ENCODE measurements at regions not wholly inside any gene's neighbourhood (a gene's known extent, or its start where the extent isn't known, plus 50 kb on each side); places are given as distances from the start of the nearest gene placed in this dataset.
A peak's percentile ranks its signal among the peaks of the same experiment; 100 is the strongest.

GRCh38 chr18:68215931-68216330 lies 499.0 kb downstream of the TMX3 start:
- Histone ChIP-seq H3F3A (ENCODE audit: insufficient read depth) (peaks cover 15% of the 10 kb centered on the region; the same call in 1 of the 2 replicates), H3K4me2 (ENCODE audit: unreplicated experiment) (peak overlapping the region; percentile 26), H3K9me2 (ENCODE audit: insufficient read depth) (no peaks in the 10 kb centered on the region), H3K4me3 (no peak overlapping the region), H3K9ac (no peak overlapping the region), H4K20me1 (ENCODE audit: insufficient read depth) (no peaks in the 10 kb centered on the region), H3K27me3 (replicated peaks; ENCODE audit: insufficient read depth) (no peaks in the 10 kb centered on the region), H2AFZ (peak overlapping the region; percentile 30; the same call in 1 of the 2 replicates), H3K9me3 (ENCODE audit: low read depth) (no peaks in the 10 kb centered on the region), H3K4me1 (ENCODE audit: insufficient read depth) (peaks cover 29% of the 10 kb centered on the region), H3K27ac (peak overlapping the region; percentile 72), H3K79me2 (ENCODE audit: insufficient read depth) (no peaks in the 10 kb centered on the region), H3K36me3 (ENCODE audit: low read depth) (no peaks in the 10 kb centered on the region)
- 39 to 40% methylated on average over 4 of the region's 4 CpGs for WGBS, 2 experiments (ENCODE audit: low coverage in 1 of 2, low lambda C conversion rate in 2 of 2, missing lambda C conversion rate in 2 of 2)
- in situ Hi-C loops (cut with MboI), result no loop called here
- DNase-seq, result peak; percentile 89
- TF ChIP-seq EZH2 (IDR thresholded peaks at IDR 0.05; ENCODE audit: insufficient read depth, poor library complexity, severe bottlenecking) (no peak), EZH2phosphoT487 (IDR thresholded peaks at IDR 0.05; ENCODE audit: insufficient read depth, low read depth) (no peak)

- in situ Hi-C loops (cut with MboI), result no loop called here
- Histone ChIP-seq H3K4me1 (ENCODE audit: insufficient read depth) (0 out of 2 replicates have a peak, but pooled peaks cover 5% of the 10 kb centered on the region), H3K9me2 (ENCODE audit: insufficient read depth) (no peaks in the 10 kb centered on the region), H3K4me2 (ENCODE audit: unreplicated experiment) (no peak overlapping the region), H3K36me3 (ENCODE audit: low read depth) (no peaks in the 10 kb centered on the region), H3K4me3 (no peak overlapping the region), H4K20me1 (ENCODE audit: insufficient read depth) (no peaks in the 10 kb centered on the region), H3K9me3 (ENCODE audit: low read depth) (no peaks in the 10 kb centered on the region), H3K27ac (no peak overlapping the region), H3K79me2 (ENCODE audit: insufficient read depth) (no peaks in the 10 kb centered on the region), H2AFZ (no peak overlapping the region), H3F3A (ENCODE audit: insufficient read depth) (no peaks in the 10 kb centered on the region), H3K9ac (no peak overlapping the region), H3K27me3 (replicated peaks; ENCODE audit: insufficient read depth) (no peaks in the 10 kb centered on the region)
- 93 to 95% methylated on average over 5 of the region's 5 CpGs for WGBS, 2 experiments (ENCODE audit: low coverage in 1 of 2, low lambda C conversion rate in 2 of 2, missing lambda C conversion rate in 2 of 2)
- DNase-seq, result no peak
- TF ChIP-seq EZH2 (IDR thresholded peaks at IDR 0.05; ENCODE audit: insufficient read depth, poor library complexity, severe bottlenecking) (no peak), EZH2phosphoT487 (IDR thresholded peaks at IDR 0.05; ENCODE audit: insufficient read depth, low read depth) (no peak)
These were observed 528.9 kb downstream of the TMX3 start for GRCh38 chr18:68186039-68186438.

GRCh38 chr18:68181956-68182355 lies 533.0 kb downstream of the TMX3 start:
- TF ChIP-seq EZH2 (IDR thresholded peaks at IDR 0.05; ENCODE audit: insufficient read depth, poor library complexity, severe bottlenecking), result no peak
- no peak for TF ChIP-seq EZH2phosphoT487 (IDR thresholded peaks at IDR 0.05; ENCODE audit: insufficient read depth, low read depth)
- WGBS, 2 experiments (ENCODE audit: low coverage in 1 of 2, low lambda C conversion rate in 2 of 2, missing lambda C conversion rate in 2 of 2), result 67 to 76% methylated on average over 2 of the region's 2 CpGs
- in situ Hi-C loops (cut with MboI), result no loop called here
- no peak for DNase-seq
- Histone ChIP-seq H3K79me2 (ENCODE audit: insufficient read depth) (no peaks in the 10 kb centered on the region), H3K9ac (no peak overlapping the region), H2AFZ (no peak overlapping the region), H3K9me2 (ENCODE audit: insufficient read depth) (no peaks in the 10 kb centered on the region), H3K4me3 (no peak overlapping the region), H3K4me2 (ENCODE audit: unreplicated experiment) (no peak overlapping the region), H3K4me1 (ENCODE audit: insufficient read depth) (peaks cover 29% of the 10 kb centered on the region), H3K27ac (no peak overlapping the region), H3K36me3 (ENCODE audit: low read depth) (no peaks in the 10 kb centered on the region), H3F3A (ENCODE audit: insufficient read depth) (peaks cover 14% of the 10 kb centered on the region), H3K9me3 (ENCODE audit: low read depth) (no peaks in the 10 kb centered on the region), H3K27me3 (replicated peaks; ENCODE audit: insufficient read depth) (no peaks in the 10 kb centered on the region), H4K20me1 (ENCODE audit: insufficient read depth) (no peaks in the 10 kb centered on the region)

- H3F3A ChIP-seq (ENCODE audit: insufficient read depth), result peaks cover 14% of the 10 kb centered on the region
- no peaks in the 10 kb centered on the region for H4K20me1 ChIP-seq (ENCODE audit: insufficient read depth)
- H3K4me2 ChIP-seq (ENCODE audit: unreplicated experiment), result no peak overlapping the region
- no peak overlapping the region for H2AFZ ChIP-seq
- H3K9me2 ChIP-seq (ENCODE audit: insufficient read depth), result no peaks in the 10 kb centered on the region
- in situ Hi-C loops (cut with MboI), result no loop called here
- no peak for DNase-seq
- 91% methylated on average over 2 of the region's 2 CpGs for WGBS, 2 experiments (ENCODE audit: low coverage in 1 of 2, low lambda C conversion rate in 2 of 2, missing lambda C conversion rate in 2 of 2)
- no peak for TF ChIP-seq EZH2phosphoT487 (IDR thresholded peaks at IDR 0.05; ENCODE audit: insufficient read depth, low read depth)
- TF ChIP-seq EZH2 (IDR thresholded peaks at IDR 0.05; ENCODE audit: insufficient read depth, poor library complexity, severe bottlenecking), result no peak
- peaks cover 29% of the 10 kb centered on the region for H3K4me1 ChIP-seq (ENCODE audit: insufficient read depth)
- no peak overlapping the region for H3K27ac ChIP-seq
- no peak overlapping the region for H3K9ac ChIP-seq
- no peaks in the 10 kb centered on the region for H3K36me3 ChIP-seq (ENCODE audit: low read depth)
- H3K27me3 ChIP-seq (replicated peaks; ENCODE audit: insufficient read depth), result no peaks in the 10 kb centered on the region
- no peaks in the 10 kb centered on the region for H3K79me2 ChIP-seq (ENCODE audit: insufficient read depth)
- no peak overlapping the region for H3K4me3 ChIP-seq
- no peaks in the 10 kb centered on the region for H3K9me3 ChIP-seq (ENCODE audit: low read depth)
These were observed 535.1 kb downstream of the TMX3 start for GRCh38 chr18:68179811-68180210.

- Histone ChIP-seq H3F3A (ENCODE audit: insufficient read depth) (peaks cover 14% of the 10 kb centered on the region), H3K79me2 (ENCODE audit: insufficient read depth) (no peaks in the 10 kb centered on the region), H3K9me2 (ENCODE audit: insufficient read depth) (no peaks in the 10 kb centered on the region), H3K4me2 (ENCODE audit: unreplicated experiment) (peak overlapping the region; percentile 39), H3K9me3 (ENCODE audit: low read depth) (no peaks in the 10 kb centered on the region), H3K27ac (peak overlapping the region; percentile 65), H3K4me3 (no peak overlapping the region), H3K27me3 (replicated peaks; ENCODE audit: insufficient read depth) (no peaks in the 10 kb centered on the region), H3K9ac (no peak overlapping the region), H4K20me1 (ENCODE audit: insufficient read depth) (no peaks in the 10 kb centered on the region), H2AFZ (peak overlapping the region; percentile 4; the same call in 1 of the 2 replicates), H3K4me1 (ENCODE audit: insufficient read depth) (peaks cover 29% of the 10 kb centered on the region), H3K36me3 (ENCODE audit: low read depth) (no peaks in the 10 kb centered on the region)
- no peak for DNase-seq
- TF ChIP-seq EZH2phosphoT487 (IDR thresholded peaks at IDR 0.05; ENCODE audit: insufficient read depth, low read depth), result no peak
- no peak for TF ChIP-seq EZH2 (IDR thresholded peaks at IDR 0.05; ENCODE audit: insufficient read depth, poor library complexity, severe bottlenecking)
- WGBS, 2 experiments (ENCODE audit: low coverage in 1 of 2, low lambda C conversion rate in 2 of 2, missing lambda C conversion rate in 2 of 2), result 92 to 98% methylated on average over 1 of the region's 1 CpG
- in situ Hi-C loops (cut with MboI), result no loop called here
These were observed 536.0 kb downstream of the TMX3 start for GRCh38 chr18:68178921-68179320.

All from GM23248 (cell line).